ENCODE measurements at regions not wholly inside any gene's neighbourhood (a gene's known extent, or its start where the extent isn't known, plus 50 kb on each side); places are given as distances from the start of the nearest gene placed in this dataset.

- TF ChIP-seq SNAI2 (CRISPR knock-in tag; IDR thresholded peaks at IDR 0.05) (no peak), POU6F1 (CRISPR knock-in tag; IDR thresholded peaks at IDR 0.05; ENCODE audit: borderline replicate concordance, low read depth) (no peak), ZFP30 (CRISPR knock-in tag; IDR thresholded peaks at IDR 0.05) (no peak), ZFP3 (CRISPR knock-in tag; IDR thresholded peaks at IDR 0.05) (no peak), ZNF565 (CRISPR knock-in tag; conservative IDR thresholded peaks at IDR 0.05; ENCODE audit: low read depth) (no peak), PATZ1 (CRISPR knock-in tag; IDR thresholded peaks at IDR 0.05; ENCODE audit: borderline replicate concordance) (no peak)
Measured at GRCh38 chr4:85168234-85168834, 201.8 kb upstream of the WDFY3 start.
